Fibroblast of gingiva (primary cell): ENCODE measurements at regions not wholly inside any gene's neighbourhood (a gene's known extent, or its start where the extent isn't known, plus 50 kb on each side); places are given as distances from the start of the nearest gene placed in this dataset.

Source experiments
- DNase-seq: peaks from one replicate; pipeline ENCODE4 v3.0.0-alpha.2; 2011; ENCODE audit warnings: low read depth

DNA sequence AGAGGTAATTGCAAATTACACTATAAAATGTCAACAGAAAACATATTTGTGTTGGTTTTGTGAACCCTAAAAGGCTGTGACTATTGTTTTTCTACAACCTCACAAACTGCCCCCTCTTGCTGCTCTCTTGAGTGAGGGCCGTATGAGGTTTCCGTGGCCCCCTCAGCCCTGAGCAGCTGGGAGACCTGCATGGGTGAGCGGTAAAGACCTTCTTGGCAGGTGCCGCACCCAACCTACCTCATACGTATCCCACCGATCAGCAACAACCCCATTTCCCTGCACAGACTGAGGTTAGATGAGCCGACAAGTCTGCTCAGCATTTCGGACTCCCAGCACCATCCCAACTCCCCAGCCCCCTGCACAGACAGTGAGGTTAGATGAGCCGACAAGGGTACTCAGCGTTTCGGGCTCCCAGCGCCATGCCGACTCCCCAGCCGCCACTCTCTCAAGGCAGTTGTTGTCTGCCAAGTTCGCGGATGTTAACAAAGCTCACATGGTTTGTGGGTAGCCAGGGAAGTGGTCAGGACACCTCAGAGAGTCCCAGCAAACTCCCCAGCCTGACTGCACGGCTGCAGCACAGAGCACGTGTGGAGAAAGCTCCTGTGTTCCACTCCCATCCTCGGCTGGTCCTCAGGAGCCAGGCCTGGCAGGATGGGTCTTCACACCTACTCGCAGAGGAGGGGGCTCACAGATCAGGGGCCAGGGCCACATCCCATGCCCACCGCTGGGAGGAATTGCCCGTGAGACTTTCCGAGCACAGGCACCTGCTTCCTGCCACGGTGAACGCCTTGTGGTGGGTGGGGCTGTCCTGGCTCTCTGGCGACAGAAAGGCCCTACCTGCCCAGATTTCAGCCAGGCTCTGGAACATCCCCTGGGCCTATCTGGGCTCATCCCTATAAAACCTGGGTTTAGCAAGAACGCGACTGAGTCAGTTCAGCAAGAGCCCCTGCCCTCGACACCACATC is 502.9 kb downstream of the BRD1 start:
- DNase-seq = no peak

DNA sequence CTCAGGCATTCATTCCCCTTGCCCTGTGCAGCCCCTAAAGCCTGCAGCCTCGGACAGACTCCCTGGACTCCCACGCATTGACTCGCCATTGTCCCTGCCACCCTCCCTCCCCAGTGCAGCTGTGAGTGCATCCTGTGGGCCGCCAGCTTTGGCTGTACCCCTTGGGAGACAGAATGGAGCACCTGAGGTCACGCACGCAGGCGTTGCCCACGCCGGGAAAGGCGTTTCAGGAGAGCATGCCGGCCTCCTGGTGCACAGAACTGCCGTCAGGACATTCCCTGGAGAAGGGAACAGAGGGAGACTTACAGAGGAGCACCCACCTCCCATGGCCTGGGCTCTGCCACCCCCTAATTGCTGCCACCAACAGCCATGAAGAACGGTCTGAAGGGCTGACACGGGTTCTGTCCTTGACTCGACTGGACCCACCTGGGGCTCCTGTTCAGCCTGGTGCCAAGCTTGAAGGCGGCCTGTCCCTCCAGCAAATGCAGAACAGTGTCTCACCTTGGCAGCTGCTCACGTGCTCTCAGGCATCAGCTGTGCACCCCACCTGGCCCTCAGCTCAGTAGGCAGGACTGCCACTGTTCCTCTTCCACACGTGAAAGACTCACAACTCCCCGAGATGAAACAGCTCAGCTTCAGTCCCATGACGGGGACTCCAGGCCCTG is 503.8 kb downstream of the BRD1 start:
- DNase-seq = no peak

DNA sequence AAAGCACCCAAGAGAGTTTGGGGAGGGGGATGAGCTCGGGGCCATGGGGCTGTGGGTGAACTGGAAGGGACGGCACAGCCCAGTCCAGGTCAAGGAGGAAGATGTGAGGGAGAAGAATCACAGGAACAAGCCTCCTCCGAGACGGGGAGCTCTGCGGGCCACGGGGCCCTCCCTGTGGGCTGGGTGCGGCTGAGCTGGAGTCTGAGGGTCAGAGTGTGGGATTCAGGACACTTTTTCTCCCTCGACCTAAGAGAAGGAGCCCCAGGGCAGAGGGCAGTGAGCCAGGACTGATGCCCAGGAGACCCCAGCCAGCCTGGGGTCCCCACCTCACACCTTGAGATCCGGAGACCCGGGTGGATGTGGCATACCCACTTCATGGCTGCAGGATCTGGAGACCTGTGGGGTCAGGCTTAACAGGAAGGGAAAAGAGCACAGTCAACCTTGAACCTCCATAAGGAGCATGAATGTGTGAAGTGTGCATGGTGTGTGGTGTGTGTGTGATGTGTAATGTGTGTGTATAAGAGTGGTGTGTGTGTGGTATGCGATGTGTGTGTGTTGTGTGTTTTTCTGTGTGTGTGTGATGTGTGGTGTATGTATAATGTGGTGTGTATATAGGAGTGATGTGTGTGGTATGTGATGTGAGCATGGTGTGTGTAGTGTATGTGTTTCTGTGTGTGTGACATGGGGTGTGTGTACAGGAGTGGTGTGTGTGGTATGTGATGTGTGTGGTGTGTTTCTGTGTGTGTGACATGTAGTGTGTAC is 504.6 kb downstream of the BRD1 start:
- DNase-seq = no peak

DNA sequence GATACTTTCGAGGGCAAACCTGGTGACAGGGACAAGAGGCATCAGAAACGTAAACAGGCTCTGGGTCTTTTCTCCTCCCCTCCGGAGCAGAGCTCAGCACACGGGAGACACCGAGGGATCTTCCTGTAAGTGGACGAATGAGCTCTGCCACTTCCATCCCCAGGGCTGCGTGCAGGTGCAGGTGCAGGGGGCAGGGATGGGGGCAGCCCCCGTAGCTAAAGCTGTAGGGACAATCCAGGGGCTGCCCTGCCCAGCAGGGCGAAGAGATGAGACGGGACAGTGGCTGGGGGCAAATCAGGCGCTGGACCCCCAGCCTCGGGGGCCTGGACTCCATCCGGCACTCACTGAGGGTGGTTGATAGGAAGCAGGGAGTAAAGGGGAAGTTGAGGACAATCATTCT is 505.4 kb downstream of the BRD1 start:
- no peak for DNase-seq

DNA sequence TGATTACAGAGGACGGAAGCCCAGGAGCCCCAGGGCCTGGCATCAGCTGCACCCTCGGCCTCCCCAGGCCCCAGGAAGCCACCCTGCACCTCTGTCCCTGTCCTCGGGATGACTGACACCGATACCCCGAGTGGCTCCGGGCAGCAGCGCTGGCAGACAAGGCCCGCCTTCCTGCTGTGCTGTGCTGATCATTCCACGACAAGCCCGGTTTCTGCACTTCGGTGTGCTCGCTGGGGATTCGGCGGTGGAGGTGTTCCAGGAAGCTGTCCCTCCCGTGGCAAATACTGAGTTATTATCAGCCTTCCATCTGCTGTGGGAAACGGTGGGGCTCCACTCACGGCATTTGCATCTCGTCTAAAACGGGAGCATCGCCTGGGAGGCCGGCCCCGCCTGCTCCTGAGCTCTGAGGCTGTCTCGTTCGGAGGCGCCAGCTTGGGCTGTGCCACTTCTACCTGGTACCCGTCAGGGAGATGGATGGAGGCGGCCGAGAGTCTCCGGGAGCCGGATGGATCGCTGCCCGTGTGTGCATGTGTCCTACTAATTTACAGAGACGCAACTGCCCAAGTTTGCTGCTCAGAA is 506.1 kb downstream of the BRD1 start:
- no peak for DNase-seq

DNA sequence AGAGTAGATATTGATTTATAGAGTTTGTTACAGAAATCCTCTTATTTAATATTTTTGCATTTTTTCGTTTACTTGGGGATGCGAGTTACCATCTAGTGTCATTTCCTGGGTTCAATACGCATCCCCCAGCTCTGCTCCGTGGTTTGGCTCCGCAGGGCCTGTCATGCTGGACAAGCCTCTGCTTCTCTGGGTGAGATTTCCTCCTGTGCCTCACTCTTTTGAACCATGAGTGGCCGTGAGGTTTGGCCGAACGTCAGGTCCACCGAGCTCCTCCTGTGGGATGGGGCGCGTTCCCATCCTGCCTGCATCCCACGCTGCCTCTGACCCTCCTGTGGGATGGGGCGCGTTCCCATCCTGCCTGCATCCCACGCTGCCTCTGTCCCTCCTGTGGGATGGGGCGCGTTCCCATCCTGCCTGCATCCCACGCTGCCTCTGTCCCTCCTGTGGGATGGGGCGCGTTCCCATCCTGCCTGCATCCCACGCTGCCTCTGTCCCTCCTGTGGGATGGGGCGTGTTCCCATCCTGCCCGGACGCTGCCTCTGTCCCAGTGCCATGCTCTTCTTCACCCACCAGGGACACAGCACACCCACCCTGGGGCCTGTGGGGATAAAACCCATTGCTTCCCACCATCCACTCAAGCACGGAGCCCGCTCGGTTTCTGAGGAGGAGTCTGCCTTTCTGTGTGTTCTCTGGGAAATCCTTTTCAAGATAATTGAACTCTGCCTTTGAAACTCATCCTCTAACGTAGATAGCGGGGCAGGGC is 506.8 kb downstream of the BRD1 start:
- no peak for DNase-seq

DNA sequence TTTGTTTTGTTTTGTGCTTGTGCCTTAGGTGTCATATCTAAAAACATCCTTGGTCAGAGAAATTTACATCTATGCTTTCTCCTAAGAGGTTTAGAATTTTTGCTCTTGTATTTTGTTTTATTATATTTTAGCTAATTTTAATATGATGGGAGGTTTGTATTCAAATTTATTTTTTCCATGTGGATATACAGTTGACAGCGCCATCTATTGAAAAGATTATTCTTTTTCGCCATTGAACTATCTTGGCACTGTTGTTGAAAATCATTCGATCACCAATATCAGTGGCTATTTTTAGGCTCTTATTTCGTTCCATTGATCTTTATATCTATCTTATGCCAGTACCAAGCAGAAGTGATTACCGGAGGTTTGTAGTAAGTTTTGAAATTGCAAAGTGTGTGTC is 510.3 kb downstream of the BRD1 start:
- DNase-seq = no peak

DNA sequence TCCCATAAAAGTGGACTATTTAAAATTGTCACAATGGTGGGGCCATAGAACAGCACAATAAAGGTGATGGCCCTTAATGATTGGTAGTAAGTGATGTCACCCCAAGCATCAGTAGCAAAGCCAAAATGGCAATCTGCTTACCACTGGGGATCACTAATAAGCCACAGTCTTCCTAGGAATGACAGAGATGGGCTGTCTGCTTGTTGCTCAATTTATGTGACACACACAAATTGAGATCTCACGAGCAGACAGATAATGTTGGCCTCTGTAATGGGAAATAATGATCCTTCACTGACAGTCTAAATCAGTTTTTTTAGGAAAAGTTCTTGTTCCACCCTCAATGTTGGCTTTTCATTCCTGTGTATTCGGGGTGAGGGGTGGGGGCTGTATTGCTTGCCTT is 515.1 kb downstream of the BRD1 start:
- DNase-seq = no peak

DNA sequence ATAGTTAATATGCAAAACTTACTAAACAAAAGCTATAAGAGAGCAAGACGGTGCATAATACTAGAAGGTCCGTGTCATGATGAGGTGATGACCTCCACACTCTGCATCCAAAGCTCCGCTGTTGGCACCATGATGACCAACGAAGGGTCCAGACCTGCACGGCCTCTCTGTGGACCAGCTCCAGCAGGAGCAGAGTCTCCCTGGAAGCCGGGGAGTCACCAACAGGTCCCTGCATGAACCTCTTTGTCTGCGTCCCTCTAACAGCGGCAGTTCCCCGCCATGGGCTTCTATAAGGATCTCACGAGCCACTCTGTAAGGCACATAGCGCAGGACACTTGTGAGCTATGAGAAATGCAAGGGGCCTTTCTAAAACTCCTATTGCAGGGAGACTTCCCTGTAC is 517.3 kb downstream of the BRD1 start:
- no peak for DNase-seq

DNA sequence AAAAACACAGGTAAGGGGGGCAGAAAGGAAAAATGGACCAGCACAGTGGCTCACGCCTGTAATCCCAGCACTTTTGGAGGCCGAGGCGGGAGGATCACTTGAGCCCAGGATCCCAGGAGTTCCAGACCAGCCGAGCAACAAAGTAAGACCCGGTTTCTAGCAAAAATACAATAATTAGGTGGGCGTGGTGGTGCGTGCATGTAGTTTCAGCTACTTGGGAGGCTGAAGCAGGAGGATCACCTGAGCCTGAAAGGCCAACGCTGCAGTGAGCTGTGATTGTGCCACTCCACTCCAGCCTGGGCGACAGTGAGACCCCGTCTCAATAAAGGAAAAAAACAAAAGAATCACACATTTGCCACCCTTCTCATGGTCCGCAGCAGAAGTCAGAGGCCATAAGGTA is 519.4 kb downstream of the BRD1 start:
- no peak for DNase-seq

DNA sequence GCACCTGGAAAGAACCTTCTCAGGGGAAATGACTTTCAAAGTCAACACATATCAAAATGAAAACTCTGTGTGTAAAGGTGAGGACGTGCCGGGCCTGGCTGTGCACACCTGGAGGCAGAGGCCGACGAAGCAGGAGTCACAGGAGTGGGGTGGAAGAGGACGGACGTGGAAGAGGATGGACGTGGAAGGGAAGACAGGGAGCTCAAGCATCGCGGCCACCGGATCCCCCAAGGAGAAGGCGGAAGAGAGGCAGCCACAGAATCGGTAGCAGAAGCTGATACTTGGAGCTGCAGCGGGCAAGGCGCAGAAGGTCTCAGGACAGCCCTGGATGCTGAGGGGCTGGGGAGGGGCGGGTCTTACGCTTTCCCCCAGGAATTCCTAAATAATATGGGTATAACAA is 519.8 kb downstream of the BRD1 start:
- DNase-seq = no peak

DNA sequence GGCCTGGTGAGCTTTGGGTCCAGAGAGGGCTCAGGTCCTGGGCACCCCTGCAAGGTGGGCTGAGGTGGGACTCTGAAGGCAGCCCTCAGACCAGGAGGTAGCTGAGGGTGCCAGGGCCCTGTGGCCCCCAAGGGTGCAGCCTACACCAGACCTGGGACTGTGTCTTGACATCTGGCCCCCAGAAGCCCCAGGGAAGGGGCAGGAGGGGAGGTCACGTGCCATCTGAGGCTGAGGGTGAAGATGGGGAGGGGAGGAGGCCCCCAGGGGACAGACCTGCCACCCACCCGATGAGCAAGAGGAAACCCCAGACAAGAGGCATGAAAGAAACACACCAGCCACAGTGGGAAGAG is 520.2 kb downstream of the BRD1 start:
- no peak for DNase-seq

DNA sequence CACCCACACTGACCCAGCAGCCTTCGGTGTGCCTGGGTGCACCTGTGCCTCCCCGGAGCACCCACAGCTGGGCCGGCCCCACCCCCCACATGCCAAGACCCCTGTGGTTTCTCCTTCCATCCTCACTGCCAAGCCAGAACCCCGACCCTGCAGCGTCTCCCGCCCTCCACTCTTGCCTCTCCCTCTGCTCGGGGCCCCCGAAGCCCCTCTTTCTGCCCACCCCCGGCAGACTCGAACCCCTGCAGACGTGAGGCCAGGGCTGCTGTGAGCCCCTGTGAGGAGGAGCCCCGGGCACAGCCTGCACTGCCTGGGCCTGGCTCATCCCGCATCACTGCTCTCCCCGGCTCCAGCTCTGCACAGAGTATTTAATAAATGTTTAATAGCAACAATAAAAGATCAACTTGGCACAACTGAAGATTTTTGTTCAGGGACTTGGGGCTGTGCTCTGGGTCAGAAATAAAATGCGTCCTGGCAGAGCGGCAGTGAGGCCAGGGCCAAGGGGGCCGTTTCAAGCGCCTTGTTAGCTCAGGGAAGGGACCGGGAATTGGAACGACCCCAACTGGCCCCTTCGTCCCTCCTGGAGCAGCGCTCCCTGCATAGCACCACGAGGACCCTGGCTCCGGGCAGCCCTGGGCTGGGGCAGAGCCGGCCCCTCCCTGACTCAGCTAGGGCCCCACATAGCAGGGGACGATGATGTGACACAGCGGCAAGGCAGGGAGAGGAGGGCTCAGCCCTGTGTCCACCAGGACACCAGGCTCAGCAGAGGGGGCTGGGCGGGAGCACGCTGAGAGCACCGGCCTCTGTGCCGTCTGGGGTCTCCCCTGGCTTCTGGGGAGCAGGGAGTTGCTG is 520.8 kb downstream of the BRD1 start:
- DNase-seq = no peak

DNA sequence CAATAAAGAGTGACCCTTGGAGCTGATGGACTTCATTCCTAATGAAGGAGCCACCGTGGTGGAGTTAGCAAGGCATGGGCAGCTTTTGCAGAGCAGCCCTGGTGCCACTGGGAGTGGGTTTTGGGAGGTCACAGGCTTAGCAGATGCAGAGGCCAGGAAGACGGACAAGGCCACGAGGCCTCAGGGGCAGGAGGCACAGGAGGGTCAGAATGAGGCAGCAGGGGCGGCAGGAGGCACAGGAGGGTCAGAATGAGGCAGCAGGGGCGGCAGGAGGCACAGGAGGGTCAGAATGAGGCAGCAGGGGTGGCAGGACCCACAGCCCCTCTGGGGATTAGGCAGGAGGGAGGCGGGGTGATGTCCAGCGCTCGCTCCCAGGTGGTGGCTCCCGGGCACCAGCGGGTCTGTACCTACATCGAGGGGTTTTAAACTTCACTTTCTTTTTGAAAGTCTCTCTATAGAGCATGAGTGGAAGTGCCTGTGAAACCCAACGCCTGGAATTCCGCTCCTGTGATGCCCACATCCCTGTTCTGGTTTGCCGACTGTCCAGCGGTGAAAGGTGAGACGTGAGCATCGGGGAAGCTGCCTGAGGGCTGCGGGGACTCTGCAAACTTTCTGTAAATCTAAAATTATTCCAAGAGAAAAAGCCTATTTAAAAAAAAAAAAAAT is 521.6 kb downstream of the BRD1 start:
- no peak for DNase-seq

DNA sequence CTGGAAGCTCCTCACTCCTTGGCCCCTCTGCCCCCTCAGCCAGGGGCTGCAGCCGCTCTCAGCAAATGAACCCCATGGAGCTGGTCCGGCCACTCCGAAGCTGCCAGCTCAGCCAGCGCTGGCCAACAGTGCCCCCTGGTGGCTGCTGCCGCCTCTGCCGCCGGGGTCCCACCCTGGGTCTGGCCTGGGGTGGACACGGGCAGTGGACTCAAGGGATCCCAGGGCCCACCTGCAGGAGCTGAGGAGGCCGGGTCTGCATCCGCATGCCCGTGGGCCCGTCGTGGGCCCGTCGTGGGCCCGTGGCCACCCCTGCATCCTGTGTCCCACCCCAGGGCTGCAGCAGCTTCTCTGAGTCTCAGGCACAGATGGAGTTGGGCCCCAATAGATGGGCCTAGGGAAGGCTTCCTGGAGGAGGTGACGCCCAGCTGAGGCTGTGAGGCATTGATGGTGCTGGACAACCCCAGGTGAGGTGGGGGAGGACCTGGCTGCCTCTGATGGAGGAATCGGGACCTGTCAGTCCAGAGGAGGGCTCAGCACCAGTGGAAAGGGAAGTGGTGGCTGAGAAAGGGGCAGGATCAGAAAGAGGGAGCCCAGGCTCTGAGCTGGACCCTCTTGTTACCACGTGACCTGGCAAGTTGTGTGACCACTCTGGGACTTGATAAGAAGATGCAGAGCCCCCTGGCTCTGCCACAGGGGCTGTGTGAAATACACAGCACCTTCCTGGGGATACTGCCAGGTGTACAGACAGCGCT is 522.3 kb downstream of the BRD1 start:
- no peak for DNase-seq

DNA sequence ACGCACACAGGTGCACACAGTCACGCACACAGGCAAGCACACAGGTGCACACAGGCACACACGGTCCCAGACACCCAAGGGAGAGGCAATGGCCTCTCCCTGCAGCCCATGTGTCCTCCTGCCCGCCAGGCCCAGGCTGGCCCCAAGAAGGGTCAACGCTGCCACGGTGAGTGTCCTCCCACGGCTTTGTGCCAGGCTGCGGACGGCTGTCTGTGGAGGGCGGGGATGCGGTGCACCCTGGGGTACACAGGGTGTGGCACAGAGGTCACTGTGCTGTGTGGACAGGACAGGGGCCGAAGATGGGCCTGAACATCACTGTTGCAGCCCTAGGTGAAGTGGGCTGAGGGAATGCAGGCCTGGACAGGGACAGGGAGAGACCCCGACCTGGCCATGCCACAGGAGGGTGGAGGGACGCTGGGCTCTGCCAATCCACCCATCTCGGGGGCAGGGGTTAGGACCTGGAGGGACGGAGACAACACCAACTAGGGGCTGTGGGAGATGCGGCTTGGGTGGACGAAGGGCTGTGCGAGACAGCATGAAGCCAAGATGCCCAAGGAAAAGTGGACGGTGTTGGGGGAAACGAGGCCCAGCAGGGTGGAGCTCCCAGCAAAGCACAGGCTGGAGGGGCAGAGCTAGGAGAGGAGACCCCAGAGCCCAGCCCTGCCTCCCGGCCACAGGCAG is 523.8 kb downstream of the BRD1 start:
- DNase-seq = no peak

DNA sequence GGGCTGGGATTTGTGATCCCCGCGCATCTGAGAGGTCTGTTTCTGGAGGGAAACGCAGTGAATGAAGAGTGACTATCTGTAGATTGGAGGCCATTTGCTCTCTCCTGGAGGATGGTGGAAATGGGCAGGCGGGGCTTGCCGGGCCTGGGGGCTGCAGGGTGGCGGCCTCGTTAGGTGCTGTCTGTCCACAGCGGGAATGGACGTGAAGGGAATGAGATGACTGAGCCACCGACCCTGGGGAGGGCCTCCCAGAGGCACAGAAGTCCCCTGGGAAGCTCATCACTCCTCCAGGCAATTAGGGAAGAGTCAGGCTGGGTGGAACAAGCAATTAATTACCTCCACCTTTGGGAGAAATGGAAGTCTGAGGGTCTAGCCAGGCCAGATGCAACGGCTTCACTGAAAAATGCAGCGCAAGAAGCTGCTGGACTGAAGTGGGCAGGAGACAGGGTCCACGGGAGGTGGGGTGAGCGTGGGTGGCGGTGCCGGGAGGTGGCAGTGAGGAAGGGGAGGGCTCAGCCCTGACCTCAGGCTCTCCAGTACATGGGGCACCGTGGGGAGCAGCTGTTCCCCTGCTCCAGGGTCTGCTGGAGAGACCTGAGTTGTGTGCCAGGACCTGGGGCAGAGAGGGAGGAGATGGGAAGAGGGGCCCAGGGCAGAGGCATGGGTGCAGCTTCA is 524.5 kb downstream of the BRD1 start:
- DNase-seq = no peak

DNA sequence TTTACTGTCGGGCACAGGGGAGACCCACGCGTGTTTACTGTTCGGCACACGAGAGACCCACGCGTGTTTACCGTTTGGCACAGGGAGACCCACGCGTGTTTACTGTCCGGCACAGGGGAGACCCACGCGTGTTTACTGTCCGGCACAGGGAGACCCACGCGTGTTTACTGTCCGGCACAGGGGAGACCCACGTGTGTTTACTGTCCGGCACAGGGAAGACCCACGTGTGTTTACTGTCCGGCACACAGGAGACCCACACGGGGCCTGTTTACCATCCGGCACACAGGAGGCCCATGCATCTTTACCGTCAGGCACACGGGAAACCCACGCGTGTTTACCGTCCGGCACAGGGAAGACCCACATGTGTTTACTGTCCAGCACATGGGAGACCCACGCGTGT is 525.1 kb downstream of the BRD1 start:
- DNase-seq = no peak

DNA sequence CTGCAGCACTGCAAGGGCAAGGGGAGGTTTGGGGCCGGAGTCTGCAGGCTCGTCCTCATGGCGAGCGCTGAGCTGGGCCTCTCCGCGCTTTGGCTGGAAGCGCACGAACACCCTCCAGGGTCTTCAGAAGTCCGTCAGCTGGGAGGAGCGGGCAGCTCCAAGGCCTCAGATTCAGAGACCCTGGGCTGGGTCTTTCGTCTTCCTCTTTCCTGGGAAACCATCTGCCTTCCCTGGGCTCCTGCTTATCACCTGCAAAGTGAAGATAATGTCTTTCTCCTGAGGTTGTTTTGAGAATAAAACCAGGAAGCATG is 525.6 kb downstream of the BRD1 start:
- no peak for DNase-seq
